DMS79 (cell line): ENCODE measurements at regions not wholly inside any gene's neighbourhood (a gene's known extent, or its start where the extent isn't known, plus 50 kb on each side); places are given as distances from the start of the nearest gene placed in this dataset.
"Not testable (repeated sequence)": the region's sequence is repeated elsewhere in the genome, so short reads cannot be mapped to it uniquely, and the experiment has no call there.

Source experiments
- DNase-seq: peaks from one replicate; lab custom pipeline; 2025; lab: John Stamatoyannopoulos, UW

DNA sequence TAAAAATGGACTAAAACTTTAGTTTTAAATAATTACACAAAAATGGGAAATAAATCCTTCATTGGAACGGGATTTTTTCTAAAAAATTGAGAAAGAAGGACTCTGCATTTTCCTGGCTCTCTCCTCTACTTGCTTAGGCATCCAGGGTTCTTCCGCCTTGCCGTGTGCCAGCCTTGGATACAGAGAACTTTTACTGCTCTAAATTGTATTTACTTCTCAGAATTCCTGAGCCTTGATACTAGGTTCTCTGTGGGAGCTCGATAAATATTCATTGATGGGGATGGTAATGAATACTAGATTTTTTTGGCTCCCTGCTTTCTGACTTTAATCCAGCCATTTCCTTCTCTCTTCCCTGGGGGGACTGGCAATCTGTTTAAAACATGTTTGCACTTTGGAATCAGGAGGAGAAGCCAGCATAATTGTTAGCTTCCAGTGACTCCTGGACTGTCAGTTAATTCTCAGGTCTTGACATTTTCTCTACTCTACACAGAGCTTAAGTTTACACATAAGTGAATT is 746.1 kb upstream of the LRRTM1 start:
- no peak for DNase-seq

DNA sequence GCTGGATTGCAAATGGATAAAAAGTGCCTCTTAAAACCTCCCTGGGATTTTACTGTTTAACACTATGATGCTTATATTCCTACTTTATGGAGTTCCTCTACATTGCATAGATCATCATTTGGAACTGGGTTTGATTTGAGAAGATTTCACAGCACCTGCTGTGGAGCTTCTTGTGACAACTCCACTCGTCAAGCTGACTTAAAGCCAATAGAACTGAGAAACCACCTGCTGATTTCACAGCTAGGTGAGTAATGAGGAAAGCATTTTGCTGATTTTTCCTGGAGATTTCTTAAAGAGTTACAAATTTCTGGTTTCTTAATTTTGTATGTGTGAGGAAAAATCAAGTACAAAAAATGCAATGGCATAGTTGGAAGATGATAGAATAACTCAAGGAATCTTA is 739.1 kb upstream of the LRRTM1 start:
- no peak for DNase-seq

DNA sequence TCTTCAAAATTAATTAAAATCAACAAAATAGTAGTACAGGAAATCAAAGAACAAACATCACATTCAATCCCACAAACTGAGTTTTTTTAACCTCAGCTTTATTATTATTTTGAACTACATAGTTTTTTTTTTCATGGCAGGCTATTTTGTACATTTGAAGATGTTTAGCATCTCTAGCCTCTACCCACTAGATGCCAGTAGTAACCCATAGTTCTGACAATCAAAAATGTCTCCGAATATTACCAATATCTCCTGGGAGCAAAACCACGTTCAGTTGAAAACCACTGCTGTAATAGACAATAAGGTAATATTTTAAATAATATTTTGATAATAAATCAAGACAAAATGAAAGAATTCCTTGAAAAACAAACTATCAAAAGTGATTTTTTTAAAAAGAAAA is 702.6 kb upstream of the LRRTM1 start:
- DNase-seq: no peak

DNA sequence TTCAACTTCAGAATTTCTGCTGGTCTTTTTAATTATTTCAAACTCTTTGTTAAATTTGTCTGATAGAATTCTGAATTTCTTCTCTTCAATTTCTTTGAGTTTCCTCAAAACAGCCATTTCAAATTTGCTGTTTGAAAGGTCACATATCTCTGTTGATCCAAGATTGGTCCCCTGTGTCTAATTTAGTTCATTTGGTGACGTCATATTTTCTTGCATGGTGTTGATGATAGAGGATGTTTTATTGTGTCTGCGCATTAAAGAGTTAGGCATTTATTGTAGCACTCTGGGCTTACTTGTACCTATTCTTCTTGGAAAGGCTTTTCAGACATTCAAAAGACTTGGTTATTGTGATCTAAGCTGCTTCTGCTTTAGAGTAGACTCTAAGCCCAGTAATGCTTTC is 698.4 kb upstream of the LRRTM1 start:
- DNase-seq: no peak

DNA sequence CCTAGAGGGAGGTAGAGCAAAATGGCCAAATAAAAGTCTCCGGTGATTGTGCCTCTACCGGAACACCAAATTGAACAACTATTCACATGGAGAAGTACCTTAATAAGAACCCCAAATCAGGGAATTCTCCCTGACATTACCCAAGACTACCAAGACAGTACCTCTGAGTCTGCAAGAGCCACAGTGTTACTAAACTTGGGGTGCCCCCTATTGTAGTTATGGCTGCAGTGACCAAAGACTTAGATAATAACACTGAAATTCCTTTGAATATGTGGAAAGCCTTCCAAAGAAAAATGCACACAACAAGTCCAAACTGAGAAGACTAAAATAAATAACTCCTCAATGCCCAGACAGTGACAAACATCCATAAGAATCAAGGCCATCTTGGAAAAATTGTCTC is 682.9 kb upstream of the LRRTM1 start:
- DNase-seq: no peak

DNA sequence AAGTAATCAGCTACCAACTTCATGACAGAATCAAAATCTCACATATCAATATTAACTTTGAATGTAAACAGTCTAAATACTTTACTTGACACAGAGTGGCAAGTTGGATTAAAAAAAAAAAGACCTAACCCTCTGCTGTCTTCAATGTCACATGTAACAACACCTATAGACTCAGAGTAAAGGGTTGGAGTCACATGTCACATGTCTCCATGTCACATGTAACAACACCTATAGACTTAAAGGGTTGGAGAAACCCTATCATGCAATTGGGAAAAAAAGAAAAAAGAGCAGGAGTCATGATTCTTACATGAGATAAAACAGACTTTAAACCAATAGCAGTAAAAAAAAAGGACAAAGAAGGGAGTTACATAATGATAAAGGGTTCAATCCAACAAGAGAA is 665.3 kb upstream of the LRRTM1 start:
- DNase-seq: no peak

DNA sequence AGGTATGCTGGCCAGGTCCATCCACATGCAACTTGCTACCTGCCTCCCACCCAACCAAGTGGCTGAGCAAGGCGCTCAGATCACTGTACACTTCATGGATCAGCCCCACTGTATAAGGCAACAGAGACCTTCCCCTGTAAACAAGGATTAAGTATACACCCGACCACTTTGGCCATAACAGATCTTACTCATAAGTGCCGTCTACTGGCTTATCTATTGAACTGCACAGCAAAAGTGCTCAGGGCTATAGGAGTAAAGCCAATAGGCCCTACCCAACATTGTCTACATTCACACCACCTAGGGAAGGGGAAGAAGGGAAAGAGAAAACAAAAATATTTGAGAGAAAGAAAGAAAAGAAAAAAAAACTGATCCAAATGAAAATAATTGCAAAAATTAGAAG is 663.9 kb upstream of the LRRTM1 start:
- DNase-seq: no peak

DNA sequence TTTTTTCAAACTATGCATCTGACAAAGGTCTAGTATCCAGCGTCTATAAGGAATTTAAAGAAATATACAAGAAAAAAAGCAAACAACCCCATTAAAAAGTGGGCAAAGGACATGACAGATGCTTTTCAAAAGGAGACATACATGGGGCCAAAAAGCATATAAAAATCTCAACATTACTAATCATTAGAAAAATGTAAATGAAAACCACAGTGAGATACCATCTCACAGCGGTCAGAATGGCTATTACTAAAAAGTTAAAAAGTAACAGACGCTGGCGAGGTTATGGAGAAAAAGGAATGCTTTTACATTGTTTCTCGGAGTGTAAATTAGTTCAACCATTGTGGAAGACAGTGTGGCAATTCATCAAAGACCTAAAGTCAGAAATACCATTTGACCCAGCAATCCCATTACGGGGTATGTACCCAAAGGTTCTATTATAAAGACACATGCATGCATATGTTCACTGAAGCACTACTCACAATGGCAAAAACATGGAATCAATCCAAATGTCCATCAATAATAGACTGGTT is 643.1 kb upstream of the LRRTM1 start:
- DNase-seq: no peak

DNA sequence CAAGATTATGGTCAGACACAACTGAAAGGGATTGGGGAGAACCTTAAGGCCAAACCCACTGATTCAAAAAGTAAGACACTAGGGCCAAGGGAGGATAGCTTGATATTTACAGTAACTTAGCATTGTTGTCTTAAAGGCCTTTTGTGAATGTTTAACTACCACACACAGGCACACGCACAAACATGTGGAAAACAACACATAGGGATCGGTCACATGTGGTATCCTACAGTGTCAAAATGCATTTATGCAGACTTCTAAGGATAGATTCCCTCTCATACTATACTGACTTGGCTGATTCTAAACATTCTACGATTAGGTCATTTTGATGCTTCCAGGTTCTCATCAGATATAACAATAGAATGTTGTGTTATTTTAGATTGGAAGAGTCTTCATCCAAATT is 638.9 kb upstream of the LRRTM1 start:
- no peak for DNase-seq

DNA sequence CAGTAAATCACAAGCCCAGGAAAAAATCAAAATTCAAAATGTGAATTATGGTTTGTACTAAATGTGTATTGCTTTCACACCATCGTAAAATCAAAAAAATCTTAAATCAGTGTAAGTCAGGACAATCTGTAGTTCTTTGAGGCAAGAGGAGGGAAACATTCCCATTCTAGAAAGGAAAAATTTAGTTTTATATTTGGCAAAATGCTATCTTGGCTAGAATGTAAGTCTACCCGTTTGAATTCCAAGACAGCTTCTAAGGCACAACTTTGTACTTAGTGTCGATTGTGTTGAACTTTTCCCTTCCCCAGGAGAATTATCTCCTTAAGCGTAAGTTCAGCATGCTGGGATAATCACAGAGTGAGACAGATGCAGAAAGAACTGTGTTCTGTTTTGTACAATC is 638.2 kb upstream of the LRRTM1 start:
- DNase-seq: no peak

DNA sequence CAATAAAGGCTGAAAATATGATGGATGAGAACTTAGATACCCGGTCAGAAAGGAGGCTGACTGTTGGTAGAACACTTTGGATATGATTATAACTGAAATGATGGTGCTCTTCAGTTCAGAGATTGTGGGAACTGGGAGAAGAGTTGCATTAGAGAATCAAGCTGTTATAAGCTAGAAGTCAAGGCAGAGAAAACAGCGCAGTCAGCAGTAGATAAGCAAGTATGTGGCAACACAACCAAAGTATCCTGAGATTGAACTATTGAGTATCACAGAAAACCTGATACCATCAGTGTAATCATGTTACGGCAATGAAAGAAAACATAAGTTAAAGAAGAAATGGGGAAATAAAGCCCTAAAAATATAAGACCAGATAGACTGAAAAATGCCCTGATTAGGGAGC is 633.9 kb upstream of the LRRTM1 start:
- no peak for DNase-seq

DNA sequence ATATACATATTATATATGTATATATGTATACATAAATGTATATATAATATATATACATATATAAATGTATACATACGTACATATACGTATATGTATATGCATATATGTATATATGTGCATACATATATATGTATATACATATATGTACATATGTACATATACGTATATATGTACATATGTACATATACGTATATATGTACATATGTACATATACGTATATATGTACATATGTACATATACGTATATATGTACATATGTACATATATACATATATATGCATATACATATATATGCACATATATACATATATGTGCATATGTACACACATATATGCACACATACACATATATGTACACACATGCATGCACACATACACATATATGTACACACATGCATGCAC is 627.3 kb upstream of the LRRTM1 start:
- DNase-seq: not testable (repeated sequence)

DNA sequence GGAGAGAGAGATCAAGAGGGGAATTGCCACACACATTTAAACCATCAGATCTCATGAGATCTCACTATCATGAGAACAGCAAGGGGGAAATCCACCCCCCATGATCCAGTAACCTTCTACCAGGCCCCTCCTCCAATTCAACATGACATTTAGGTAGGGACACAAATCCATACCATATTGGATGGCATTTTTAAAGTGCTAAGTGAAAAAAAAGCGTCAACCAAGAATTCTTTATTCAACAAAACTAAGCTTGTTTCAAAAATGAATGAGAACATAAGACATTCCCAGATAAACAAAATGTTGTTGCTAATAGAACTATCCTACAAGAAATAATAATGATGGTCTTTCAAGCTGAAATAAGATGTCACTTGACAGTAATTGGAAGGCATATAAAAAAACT is 626.2 kb upstream of the LRRTM1 start:
- DNase-seq: no peak

DNA sequence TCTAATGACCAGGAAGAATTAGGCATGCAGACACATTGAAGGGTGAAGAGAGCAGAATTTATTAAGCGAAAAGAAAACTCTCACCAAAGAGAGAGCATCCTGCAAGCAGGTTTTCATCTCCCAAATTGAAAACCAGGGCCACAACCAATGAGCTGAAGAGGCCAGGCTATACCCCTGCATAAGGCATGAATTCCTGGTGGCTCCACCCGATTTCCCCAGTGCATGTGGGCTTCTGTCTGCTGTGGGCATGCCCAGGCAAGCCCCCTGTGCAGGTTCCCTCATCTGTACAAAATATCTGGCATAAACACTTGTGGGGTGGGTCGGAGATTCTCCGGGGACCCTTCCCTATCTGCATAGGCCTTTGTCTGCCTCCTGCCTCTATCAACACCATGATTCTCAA is 621.6 kb upstream of the LRRTM1 start:
- DNase-seq: no peak

DNA sequence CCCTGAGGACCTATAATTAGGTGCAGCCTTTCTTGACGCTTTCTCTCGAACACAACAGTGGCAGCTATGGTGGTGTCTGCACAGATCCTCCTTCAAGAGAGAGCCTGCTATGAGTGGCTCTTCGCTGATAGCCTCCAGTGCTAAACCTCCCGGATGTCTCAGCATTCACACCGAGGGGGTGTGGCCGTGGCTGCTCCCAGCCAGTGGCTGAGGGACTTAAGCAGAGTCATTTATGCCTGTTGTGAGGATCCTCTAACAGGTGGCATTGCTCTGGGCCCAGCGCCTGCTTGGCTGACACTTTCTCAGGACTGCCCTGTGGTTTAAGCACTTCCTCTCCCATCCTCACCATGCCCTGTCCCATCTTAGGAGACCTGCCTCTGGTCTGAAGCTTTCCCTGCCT is 592.0 kb upstream of the LRRTM1 start:
- no peak for DNase-seq

DNA sequence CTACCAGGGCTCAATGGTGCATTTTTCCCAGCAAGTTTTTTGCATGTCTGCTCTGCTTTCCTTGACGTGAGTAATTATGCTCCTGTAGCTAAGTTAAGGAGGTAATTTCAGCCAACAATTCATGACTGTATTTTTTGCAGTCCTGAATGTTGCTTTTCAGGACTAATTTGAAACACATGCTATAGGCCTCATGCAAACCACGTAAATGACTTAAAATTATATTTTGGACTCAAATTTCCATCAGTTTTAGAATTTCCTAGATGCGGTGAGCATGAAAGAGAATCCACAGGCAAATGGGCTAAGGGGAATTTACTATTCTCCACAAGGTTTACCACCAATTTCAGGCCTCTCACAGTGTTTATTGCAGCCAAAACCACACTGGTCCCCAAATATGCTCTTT is 589.9 kb upstream of the LRRTM1 start:
- DNase-seq: no peak

DNA sequence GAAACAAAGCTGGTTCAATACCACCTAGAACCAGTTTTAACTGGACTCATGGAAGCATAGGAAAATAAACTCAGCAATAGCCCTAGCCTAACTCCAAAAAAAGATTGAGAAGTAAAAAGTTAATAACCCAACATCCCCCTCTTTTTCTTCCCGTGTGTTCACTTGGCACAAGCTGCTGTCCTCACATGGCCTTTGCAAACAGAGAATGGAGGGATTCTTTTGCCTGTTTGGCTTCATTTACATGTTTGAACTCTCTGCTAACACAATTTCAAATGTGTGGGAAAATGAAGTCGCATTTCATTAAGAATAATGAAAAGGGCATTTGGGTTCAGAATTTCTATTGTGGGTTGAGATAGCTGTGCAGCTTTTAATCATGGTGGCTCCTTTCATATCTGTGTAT is 589.2 kb upstream of the LRRTM1 start:
- no peak for DNase-seq

DNA sequence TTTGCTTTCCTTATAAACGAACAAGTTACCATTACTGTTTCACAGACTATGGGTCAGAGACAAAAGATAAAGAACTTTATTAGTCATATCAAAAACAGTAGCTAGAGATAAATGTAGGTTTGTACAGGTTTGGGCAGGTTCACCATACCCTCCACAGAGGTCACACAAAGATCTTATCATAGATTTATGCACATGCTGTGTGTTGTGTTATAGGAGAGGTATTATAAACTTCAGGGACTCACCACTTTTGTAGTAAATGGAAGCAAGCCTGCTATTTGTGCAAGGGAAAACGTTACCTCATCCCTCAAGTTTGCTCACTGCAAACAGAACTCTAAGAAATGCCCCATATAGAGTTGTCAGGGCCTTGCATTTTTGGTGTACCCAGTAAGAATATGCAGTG is 584.5 kb upstream of the LRRTM1 start:
- DNase-seq: no peak

DNA sequence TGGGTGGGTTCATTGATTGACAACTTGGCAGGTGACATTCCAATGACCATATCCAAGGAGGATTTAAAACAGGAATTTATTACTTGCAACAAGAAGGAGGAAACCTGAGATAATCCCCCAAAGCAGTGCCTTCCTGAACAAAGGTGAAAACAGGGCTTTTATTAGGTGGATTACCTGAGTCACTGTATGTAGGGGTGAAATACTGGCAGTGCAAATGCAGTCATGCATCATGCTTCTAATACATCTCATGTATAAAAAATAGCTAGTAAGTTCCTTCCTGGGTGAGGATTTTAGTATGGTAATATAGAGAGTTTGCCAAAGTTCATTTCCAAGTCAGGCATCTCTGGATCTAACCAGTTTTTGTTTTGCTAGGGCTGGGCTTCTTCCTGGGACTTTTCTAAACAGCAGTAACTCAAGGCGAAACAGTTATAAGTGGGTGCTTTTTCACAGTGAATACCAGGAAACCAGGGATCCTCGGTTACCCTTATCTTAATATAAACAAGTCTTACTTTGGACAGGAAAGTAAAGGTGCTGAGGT is 583.4 kb upstream of the LRRTM1 start:
- no peak for DNase-seq

DNA sequence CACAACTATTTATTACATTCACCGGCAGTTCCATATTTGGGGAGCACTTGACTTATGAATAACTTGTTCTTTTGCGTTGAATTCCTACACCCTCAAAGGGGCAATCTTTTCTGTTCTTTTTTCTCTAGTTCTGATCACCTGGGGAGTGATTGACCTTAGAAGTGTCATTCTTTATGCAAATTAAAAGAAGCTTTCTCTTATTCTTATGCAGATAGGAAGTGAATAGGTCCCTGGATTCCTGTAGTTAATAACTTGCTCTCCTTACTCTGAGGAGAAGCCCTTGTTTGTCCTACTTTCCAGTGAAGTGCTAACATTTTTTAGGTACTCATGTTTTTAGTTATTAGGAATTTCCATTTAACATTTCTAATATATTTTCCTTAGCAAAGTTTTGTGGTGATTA is 569.8 kb upstream of the LRRTM1 start:
- DNase-seq: no peak

DNA sequence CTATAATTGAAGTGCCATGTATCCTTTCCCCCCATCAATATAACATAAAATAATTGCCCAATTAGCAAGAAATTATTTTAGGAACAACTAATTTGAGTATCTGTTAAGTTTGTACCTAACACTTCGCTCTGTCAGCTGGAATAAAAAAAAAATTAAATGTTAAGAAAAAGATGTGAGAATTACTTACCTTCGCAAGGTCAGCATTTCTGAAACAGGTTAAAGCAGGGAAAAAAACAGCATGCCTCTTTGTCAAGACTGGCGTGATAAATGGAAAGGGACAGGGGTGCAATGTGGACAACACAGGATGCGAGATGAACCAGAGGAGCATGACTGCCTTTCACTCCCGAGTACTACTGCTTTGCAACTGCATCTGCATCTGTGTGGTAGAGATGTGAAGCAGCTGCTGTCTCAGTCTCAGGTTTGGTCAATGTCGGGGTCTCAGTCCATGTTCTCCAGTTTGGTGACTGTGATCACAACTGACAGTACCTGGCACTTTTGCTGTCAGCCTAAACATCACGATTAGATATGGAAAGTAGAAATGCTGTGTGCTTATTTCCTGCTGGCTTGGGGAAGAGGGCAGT is 565.4 kb upstream of the LRRTM1 start:
- DNase-seq: no peak

DNA sequence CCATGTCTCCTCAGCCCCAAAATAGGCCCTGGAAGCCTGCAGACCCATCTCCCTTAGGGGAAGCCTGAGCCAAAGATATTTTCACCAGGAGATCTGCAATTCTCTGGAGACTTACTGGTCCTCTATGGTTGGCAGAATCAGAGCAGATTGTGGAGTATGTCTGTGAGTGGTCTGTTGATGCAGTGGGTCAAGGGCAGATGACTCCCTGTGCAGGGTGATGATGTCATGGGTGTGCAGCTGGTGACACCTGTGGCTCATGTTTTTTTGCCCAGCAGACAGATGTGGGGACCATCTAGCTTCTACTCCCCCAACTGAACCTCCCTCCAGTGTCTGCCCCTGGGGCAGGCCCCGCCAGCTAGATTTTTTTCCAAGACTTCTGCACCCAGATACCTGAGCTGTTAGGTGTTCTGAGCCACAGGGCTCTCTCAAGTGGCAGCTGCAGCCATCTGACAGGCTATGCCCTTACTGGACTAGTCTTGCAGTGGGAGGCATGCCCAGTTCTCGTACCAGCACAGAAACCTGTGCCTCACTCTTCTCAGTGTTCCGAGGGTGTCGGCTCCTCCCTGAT is 558.7 kb upstream of the LRRTM1 start:
- no peak for DNase-seq

DNA sequence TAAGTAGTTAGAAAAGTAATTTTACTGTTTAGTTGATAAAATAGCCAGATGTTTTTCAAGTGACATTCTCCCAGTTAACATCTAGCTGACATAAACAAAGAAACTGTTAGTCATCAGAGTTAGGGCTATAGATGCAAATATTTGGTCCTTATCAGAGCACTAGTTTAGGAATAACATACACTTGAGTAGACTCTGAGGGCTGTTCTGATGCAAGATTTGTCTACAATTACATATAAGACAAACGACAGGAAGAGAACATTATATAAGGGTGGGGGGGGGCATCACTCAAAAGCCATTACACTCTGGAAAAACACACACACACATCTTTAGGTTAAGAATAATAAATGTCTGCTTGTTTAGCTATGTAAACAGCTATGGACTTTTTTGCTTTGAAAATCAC is 554.4 kb upstream of the LRRTM1 start:
- DNase-seq: no peak

DNA sequence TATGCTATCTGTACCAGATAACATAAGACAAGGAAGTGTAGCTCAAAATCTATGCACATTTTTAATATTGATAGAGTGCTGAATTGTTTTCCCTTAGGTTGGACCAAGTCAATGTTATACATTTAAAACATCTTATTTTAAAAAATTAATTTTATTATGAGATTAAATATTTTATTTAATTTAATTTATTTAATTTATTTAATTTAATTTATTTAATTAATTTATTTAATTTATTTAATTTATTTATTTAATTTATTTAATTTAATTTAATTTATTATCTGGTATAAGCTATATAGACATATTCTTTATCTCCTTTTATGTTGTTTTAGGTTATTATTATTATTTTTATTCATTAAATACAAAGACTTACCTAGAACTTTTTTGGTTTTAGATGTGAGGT is 551.7 kb upstream of the LRRTM1 start:
- DNase-seq: no peak
